K562 (cell line): ENCODE measurements at regions not wholly inside any gene's neighbourhood (a gene's known extent, or its start where the extent isn't known, plus 50 kb on each side); places are given as distances from the start of the nearest gene placed in this dataset.

Experiments
- ATF7 ChIP-seq: fragments of 450-650 bp; IDR thresholded peaks from 2 replicates; pipeline ENCODE4 v1.7.1; 2014; ENCODE audit warnings: mild to moderate bottlenecking, moderate library complexity
- BMI1 ChIP-seq: fragments of 150-350 bp; IDR thresholded peaks from 2 replicates; pipeline ENCODE4 v1.6.1; 2014; ENCODE audit warnings: low read length
- CBX2 ChIP-seq: fragments of 200-600 bp; sonication (generic); IDR thresholded peaks from one replicate; pipeline ENCODE4 v1.6.1; 2012; ENCODE audit warnings: mild to moderate bottlenecking, low read length, inconsistent platforms; ENCODE audit not compliant: insufficient read depth, poor library complexity, severe bottlenecking
- CC2D1A ChIP-seq: fragments of 450-650 bp; IDR thresholded peaks from 2 replicates; pipeline ENCODE4 v1.6.1; 2017; ENCODE audit warnings: mild to moderate bottlenecking
- CEBPG ChIP-seq, 3 experiments: fragments of 200-800 bp in 1 of 3; sonication (Bioruptor generic) in 1 of 3; sonication (generic) in 1 of 3; formaldehyde crosslinking in 1 of 3; IDR thresholded peaks in 2 of 3; conservative IDR thresholded peaks in 1 of 3; 2 replicates each; pipeline versions ENCODE4 v1.6.1 to v1.8.0; 2016 to 2022; ENCODE audit warnings: missing compliant biosample characterization in 2 of 3, missing genetic modification characterization in 2 of 3, mild to moderate bottlenecking in 1 of 3, missing genetic modification reagents in 1 of 3
- CREB1 ChIP-seq, 2 experiments: sonication (generic) in 1 of 2; formaldehyde crosslinking in 1 of 2; IDR thresholded peaks; 2 replicates each; pipeline versions ENCODE4 v1.6.1 to v1.8.0; 2012 to 2022; ENCODE audit warnings: inconsistent platforms in 1 of 2, mild to moderate bottlenecking in 1 of 2, missing genetic modification reagents in 1 of 2, moderate library complexity in 1 of 2
- EP400 ChIP-seq: fragments of 450-650 bp; IDR thresholded peaks from 2 replicates; pipeline ENCODE4 v1.6.1; 2017; ENCODE audit warnings: antibody characterized with exemption, mild to moderate bottlenecking, moderate library complexity
- ESRRA ChIP-seq: fragments of 450-650 bp; IDR thresholded peaks from 2 replicates; pipeline ENCODE4 v1.6.1; 2014; ENCODE audit warnings: low read depth, mild to moderate bottlenecking, moderate library complexity, borderline replicate concordance
- FOS ChIP-seq: IDR thresholded peaks from 3 replicates; pipeline ENCODE4 v1.6.1; 2011; ENCODE audit not compliant: insufficient read length; ENCODE audit errors: extremely low read depth
- NFXL1 ChIP-seq: fragments of 450-650 bp; formaldehyde crosslinking; IDR thresholded peaks from 2 replicates; pipeline ENCODE4 v1.4.0; 2021; ENCODE audit warnings: mild to moderate bottlenecking
- PHF8 ChIP-seq: fragments of 200-600 bp; sonication (generic); IDR thresholded peaks from 2 replicates; pipeline ENCODE4 v1.6.1; 2012; ENCODE audit warnings: mixed run types, mild to moderate bottlenecking, inconsistent platforms, low read length, moderate library complexity, borderline replicate concordance
- STAG1 ChIP-seq: sonication (generic); formaldehyde crosslinking; IDR thresholded peaks from 2 replicates; pipeline ENCODE4 v1.5.0; 2020; ENCODE audit warnings: missing genetic modification reagents, borderline replicate concordance
- TEAD1 ChIP-seq, 2 experiments: fragments of 450-650 bp in 1 of 2; sonication (generic) in 1 of 2; formaldehyde crosslinking; IDR thresholded peaks; 2 replicates each; pipeline versions ENCODE4 v1.4.0 to v1.8.0; 2020 to 2022; ENCODE audit warnings: mild to moderate bottlenecking in 2 of 2, missing genetic modification reagents in 1 of 2
- U2AF1 ChIP-seq: fragments of 200-400 bp; formaldehyde crosslinking; optimal IDR thresholded peaks from 2 replicates; pipeline ENCODE3; 2017; ENCODE audit warnings: mild to moderate bottlenecking, low read depth, low read length, moderate library complexity
- ZC3H4 ChIP-seq: sonication (generic); formaldehyde crosslinking; IDR thresholded peaks from 2 replicates; pipeline ENCODE4 v1.9.0; 2021; ENCODE audit warnings: missing genetic modification reagents, borderline replicate concordance
- ZNF124 ChIP-seq: sonication (generic); formaldehyde crosslinking; IDR thresholded peaks from 2 replicates; pipeline ENCODE4 v1.8.1; 2022; ENCODE audit warnings: missing genetic modification reagents
- ZNF780A ChIP-seq: fragments of 250-450 bp; sonication (Bioruptor Pico); IDR thresholded peaks from 2 replicates; pipeline ENCODE4 v1.5.0; 2021; ENCODE audit warnings: mild to moderate bottlenecking
- TF ChIP-seq, protein P1 (sequence below): sonication (generic); formaldehyde crosslinking; IDR thresholded peaks from 2 replicates; pipeline ENCODE4 v1.8.1; 2023; ENCODE audit warnings: mild to moderate bottlenecking, missing genetic modification reagents, moderate library complexity
- TF ChIP-seq, protein P2 (sequence below): sonication (generic); formaldehyde crosslinking; IDR thresholded peaks from 2 replicates; pipeline ENCODE4 v1.8.1; 2023; ENCODE audit warnings: missing genetic modification reagents, mild to moderate bottlenecking, borderline replicate concordance
- TF ChIP-seq, protein P3 (sequence below): fragments of 250-450 bp; sonication (Bioruptor Pico); IDR thresholded peaks from 2 replicates; pipeline ENCODE4 v1.6.1; 2021; ENCODE audit warnings: mild to moderate bottlenecking

DNA sequence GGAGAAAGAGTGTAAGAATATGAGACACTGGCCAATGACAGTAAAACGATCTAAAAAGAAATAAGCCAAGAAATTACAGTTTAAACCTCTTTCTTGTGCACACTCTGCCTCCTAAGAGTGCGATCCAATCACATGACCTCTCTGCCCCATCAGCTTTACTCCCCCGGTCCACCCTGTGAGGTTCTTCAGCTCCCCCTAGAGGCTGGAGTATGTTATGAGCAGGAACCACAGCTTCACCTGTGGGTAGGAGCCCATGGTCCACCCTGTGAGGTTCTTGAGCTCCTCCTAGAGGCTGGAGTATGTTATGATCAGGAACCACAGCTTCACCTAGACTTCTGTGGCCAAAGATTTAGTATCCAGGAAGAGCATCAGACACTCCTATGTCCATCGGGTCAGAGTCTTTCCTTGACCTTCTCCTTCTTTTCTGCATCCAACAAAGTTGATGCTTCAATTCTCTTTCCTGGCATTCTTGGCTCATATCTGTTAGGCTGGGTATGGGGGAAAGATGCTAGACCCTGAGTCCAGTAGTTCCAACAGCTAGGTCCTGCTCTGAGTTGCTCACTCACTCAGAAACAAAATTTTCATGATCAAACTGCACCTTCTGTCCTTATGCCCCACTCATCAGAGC, 164.0 kb downstream of the MINAR1 start (continued):
- TF ChIP-seq STAG1 (CRISPR knock-in tag) (peak; percentile 72; the same call in 1 of the 2 replicates), U2AF1 (no peak), EP400 (no peak), ZNF780A (CRISPR knock-in tag) (no peak), ZC3H4 (CRISPR knock-in tag) (no peak), CEBPG (CRISPR knock-in tag; IDR thresholded peaks at IDR 0.05) (no peak), CEBPG (tag; conservative IDR thresholded peaks at IDR 0.05 in 1 of 2, IDR thresholded peaks at IDR 0.05 in 1 of 2) (no peak), ZNF124 (CRISPR knock-in tag) (no peak), ESRRA (peak; percentile 58; the same call in 1 of the 2 replicates), BMI1 (no peak), FOS (no peak), PHF8 (no peak), NFXL1 (no peak), ATF7 (no peak), CBX2 (no peak), CC2D1A (peak; percentile 86), TEAD1 (CRISPR knock-in tag; IDR thresholded peaks at IDR 0.05) (no peak), CREB1 (IDR thresholded peaks at IDR 0.05) (no peak), CREB1 (CRISPR knock-in tag; IDR thresholded peaks at IDR 0.05) (no peak)
- TF ChIP-seq, protein P1, sequence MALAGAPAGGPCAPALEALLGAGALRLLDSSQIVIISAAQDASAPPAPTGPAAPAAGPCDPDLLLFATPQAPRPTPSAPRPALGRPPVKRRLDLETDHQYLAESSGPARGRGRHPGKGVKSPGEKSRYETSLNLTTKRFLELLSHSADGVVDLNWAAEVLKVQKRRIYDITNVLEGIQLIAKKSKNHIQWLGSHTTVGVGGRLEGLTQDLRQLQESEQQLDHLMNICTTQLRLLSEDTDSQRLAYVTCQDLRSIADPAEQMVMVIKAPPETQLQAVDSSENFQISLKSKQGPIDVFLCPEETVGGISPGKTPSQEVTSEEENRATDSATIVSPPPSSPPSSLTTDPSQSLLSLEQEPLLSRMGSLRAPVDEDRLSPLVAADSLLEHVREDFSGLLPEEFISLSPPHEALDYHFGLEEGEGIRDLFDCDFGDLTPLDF: no peak
- TF ChIP-seq, protein P2, sequence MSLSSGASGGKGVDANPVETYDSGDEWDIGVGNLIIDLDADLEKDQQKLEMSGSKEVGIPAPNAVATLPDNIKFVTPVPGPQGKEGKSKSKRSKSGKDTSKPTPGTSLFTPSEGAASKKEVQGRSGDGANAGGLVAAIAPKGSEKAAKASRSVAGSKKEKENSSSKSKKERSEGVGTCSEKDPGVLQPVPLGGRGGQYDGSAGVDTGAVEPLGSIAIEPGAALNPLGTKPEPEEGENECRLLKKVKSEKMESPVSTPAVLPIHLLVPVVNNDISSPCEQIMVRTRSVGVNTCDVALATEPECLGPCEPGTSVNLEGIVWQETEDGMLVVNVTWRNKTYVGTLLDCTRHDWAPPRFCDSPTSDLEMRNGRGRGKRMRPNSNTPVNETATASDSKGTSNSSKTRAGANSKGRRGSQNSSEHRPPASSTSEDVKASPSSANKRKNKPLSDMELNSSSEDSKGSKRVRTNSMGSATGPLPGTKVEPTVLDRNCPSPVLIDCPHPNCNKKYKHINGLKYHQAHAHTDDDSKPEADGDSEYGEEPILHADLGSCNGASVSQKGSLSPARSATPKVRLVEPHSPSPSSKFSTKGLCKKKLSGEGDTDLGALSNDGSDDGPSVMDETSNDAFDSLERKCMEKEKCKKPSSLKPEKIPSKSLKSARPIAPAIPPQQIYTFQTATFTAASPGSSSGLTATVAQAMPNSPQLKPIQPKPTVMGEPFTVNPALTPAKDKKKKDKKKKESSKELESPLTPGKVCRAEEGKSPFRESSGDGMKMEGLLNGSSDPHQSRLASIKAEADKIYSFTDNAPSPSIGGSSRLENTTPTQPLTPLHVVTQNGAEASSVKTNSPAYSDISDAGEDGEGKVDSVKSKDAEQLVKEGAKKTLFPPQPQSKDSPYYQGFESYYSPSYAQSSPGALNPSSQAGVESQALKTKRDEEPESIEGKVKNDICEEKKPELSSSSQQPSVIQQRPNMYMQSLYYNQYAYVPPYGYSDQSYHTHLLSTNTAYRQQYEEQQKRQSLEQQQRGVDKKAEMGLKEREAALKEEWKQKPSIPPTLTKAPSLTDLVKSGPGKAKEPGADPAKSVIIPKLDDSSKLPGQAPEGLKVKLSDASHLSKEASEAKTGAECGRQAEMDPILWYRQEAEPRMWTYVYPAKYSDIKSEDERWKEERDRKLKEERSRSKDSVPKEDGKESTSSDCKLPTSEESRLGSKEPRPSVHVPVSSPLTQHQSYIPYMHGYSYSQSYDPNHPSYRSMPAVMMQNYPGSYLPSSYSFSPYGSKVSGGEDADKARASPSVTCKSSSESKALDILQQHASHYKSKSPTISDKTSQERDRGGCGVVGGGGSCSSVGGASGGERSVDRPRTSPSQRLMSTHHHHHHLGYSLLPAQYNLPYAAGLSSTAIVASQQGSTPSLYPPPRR: no peak
- TF ChIP-seq, protein P3, sequence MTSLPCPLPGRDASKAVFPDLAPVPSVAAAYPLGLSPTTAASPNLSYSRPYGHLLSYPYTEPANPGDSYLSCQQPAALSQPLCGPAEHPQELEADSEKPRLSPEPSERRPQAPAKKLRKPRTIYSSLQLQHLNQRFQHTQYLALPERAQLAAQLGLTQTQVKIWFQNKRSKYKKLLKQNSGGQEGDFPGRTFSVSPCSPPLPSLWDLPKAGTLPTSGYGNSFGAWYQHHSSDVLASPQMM: no peak
